ENCODE measurements at regions not wholly inside any gene's neighbourhood (a gene's known extent, or its start where the extent isn't known, plus 50 kb on each side); places are given as distances from the start of the nearest gene placed in this dataset.
A peak's percentile ranks its signal among the peaks of the same experiment; 100 is the strongest.
"Not testable (repeated sequence)": the region's sequence is repeated elsewhere in the genome, so short reads cannot be mapped to it uniquely, and the experiment has no call there.

DNA sequence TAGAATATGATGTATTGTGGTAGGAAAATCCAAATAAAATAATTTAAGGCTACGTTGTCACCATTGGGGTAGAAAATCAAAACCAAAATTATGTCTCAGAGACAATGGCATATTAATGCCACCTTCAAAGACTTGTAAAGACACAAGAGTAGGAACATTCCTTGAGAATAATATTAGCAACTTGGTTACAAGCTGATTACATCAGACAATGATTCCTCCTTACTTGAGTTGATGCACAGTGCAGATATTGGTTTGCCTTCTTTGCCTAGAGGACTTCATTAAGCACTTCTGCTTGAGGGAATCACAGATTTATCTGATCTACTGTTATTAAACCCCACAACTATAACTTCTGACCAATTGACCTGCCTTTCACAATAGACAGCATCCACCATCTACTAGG, 500.2 kb downstream of the CDH9 start:
- no peak for DNase-seq (ENCODE audit: low spot score)

- DNase-seq (ENCODE audit: low spot score) = no peak
Measured at GRCh38 chr5:26535215-26535614, 503.2 kb downstream of the CDH9 start.

DNA sequence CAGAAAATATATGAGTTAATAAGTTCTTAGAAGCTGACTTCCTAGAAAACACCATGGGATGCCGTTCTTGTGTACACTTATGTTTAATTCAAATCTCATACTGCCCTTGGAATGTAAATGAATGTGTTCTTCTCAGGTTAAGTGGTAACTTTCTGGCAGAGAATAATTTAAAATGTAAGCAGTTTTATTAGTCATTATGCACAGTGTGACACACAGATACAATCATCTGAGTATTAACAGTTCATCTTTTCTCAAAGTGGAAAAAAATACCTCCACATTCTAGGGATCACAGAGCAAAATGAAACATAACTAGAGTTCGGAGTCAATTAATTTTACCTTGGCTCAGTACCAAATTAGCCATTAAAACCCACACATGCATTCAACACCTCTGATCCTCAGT, 508.1 kb downstream of the CDH9 start:
- no peak for DNase-seq (ENCODE audit: low spot score)

- no peak for DNase-seq (ENCODE audit: low spot score)
Measured at GRCh38 chr5:26519245-26519644, 519.1 kb downstream of the CDH9 start.

DNA sequence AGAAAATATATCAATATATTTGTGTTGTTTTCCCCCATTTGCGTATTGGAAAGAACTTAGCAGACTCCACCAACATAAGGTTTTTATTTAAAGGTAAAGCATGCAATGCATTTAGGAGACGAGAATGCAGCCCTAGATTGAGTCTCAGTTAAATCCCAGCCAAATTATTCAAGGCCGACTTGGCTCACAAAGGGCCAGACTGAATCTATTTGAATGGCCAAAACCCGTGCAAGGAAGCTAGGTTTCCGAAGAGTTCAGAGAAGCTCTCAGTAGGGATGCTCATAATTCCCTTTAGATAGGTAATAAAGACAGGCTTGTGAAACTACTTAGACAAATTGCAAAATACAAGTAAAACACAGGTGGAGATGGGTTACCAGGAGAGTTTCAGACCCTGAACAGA, 520.3 kb downstream of the CDH9 start:
- no peak for DNase-seq (ENCODE audit: low spot score)

DNA sequence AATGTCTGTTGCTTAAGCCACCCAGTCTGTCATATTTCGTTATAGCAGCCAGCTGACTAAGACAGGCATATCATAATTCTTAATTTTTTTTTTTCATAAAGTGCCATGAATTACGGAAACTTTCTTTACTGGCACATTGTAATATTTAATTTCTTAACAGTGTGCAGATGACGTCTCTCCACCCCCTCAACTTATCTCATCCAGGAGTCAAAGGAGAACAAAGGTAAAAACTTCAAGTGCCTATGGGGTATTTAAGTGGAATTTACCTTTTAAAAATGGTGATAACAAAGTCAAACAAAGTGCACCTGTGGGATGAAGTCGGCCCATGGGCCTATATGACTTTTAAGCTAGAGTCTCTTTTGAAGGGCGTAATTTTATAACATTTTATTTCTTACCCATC, 539.4 kb downstream of the CDH9 start:
- DNase-seq (ENCODE audit: low spot score) = no peak

GRCh38 chr5:26495437-26495836, 542.9 kb downstream of the CDH9 start:
- no peak for DNase-seq (ENCODE audit: low spot score)

GRCh38 chr5:26492906-26493459, 545.4 kb downstream of the CDH9 start:
- no peak for DNase-seq (ENCODE audit: low spot score)

DNA sequence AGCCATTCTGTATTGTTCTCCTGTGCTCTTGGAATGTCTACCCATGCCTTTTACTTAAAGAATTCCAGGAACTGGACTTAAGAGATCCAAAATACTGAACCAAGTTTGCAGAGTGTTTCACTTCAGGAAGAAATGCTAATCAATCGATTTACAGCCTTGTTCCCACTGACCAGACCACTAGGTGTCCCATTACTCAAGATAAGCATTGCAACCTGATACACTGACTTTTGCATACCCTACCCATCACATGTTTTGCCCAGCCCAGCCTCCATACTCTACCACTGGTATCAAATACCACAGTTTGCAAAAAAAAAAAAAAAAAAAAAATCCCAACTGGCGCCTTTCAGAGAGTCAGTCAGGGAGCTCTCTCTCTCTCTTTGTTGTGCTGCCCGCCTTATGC, 550.8 kb downstream of the CDH9 start:
- no peak for DNase-seq (ENCODE audit: low spot score)

DNA sequence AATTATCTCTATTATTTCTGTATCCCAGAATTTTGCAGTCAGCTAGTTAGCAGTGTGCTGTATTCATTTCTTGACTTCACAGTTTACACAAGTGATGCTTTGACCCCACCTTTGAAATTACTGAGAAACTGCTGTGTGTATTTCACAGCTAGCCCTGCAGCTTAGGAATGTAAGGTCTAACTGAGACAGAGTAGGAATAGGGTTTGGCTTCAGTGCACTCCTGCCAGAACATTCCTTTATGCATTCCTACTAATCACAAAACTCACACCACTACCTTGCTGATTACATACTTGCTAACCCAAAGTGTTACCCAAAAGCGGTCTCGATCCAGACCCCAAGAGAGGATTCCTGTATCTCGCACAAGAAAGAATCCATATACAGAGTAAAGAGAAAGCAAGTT, 551.8 kb downstream of the CDH9 start:
- DNase-seq (ENCODE audit: low spot score) = no peak

- DNase-seq (ENCODE audit: low spot score) = not testable (repeated sequence)
Measured at GRCh38 chr5:26485146-26485860, 553.1 kb downstream of the CDH9 start.

DNA sequence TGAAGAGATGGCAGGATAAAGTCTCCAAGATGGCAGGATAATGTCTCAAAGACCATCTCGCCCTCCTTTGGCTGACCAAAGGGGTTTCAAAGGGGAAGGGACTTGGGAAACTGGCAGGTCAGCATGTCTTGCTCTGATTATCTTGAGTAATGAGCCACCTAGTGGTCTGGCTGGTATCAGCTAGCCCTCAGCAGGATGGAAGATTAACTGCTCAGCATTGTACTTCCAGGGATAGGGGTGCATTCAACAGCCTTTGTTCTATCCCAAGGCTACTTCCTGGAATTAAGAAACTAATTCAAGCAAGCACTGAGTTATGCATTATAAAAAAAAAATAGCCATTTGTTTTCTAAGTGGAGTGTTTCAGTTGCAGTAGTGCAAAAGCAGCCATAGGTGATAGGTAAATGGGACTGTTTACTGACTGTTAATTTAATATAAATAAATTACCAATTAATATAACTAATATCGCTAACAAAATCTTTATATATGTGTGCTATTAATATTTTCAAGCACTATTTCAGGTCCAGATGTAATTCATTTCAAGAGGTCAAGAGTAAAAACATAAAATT, 555.5 kb downstream of the CDH9 start:
- DNase-seq (ENCODE audit: low spot score) = peak; percentile 66

GRCh38 chr5:26482076-26482809, 556.1 kb downstream of the CDH9 start:
- no peak for DNase-seq (ENCODE audit: low spot score)

DNA sequence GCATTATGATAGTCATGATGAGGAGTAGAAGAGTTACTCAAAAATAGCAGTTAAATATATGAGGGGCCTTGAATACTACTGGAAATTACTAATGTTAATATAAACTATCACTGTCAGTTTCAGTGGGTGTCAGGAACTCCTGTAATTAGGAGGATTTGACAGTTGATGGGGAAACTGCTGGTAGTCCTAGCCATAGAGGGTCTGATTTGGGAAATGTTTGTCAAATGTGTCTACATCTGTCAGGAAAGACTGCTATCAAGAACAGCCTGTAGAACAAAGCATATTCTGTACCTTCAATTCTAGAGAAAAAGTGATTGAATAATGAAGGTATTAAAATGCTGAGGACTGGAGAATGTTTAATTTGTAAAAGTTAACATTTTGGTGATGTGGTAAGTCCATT, 567.9 kb downstream of the CDH9 start:
- DNase-seq (ENCODE audit: low spot score) = no peak

DNA sequence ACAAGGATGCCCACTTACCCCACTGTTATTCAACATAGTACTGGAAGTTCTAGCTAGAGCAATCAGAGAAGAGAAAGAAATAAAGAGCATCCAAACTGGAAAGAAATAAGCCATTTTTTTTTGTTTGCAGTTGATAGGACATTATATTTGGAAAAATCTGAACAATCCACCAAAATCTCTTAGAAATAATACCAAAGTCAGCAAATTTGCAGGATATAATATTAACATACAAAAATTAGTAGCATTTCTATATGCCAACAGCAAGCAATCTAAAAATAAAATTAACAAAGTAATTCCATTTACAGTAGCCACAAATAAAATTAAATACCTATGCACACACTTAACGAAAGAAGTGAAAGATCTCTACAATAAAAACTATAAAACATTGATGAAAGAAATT, 599.3 kb downstream of the CDH9 start:
- DNase-seq (ENCODE audit: low spot score) = no peak

DNA sequence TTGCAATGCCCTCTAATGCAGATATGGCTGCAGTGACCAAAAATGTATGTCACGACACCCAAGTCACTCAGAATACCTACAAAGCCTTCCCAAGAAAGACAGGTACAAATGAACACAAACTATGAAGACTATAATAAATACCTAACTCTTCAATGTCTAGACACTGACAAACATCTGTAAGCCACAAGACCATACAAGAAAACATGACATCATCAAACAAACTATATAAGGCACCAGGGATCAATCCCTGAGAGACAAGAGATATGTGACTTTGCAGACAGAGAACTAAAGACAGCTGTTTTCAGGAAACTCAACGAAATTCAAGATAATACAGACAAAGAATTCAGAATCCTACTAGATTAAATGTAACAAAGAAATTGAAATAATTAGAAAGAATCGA, 603.7 kb downstream of the CDH9 start:
- DNase-seq (ENCODE audit: low spot score) = no peak

DNA sequence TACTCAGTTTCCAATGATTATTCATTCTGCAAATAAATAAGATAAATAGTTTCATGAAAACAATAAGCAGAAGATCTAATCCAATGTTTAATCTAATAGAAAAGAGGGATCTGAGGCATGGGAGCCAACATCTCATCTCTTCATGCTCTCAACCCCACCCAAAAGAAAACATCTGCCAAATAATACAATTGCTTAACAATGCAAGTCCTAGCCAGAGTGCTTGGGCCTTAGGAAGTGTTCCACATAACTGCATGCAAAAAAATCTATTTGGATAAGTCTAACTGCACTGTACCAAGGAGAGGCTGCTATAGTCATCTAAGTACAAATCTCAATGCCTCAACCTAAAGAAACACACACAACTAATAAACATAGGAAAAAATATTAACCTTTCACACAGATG, 606.0 kb downstream of the CDH9 start:
- DNase-seq (ENCODE audit: low spot score) = no peak

DNA sequence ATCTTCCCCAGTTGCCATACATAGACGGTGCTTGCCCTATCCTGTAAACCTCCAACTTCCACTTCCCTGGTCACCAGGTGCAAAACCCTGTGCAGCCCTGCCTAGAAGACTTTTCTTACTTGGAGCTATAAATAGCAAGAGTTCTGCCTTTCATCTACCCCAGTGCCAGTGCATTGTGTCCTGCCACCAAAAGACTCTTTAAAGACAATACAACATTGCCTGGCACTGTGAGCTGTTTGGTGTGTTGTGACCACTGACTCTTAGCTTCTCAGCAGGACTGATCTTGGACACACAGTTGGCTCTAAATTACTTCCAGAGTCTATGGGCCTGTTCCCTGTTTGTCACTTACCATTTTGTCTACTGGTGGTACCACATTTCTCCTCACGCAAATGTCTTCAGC, 608.1 kb downstream of the CDH9 start:
- no peak for DNase-seq (ENCODE audit: low spot score)

DNA sequence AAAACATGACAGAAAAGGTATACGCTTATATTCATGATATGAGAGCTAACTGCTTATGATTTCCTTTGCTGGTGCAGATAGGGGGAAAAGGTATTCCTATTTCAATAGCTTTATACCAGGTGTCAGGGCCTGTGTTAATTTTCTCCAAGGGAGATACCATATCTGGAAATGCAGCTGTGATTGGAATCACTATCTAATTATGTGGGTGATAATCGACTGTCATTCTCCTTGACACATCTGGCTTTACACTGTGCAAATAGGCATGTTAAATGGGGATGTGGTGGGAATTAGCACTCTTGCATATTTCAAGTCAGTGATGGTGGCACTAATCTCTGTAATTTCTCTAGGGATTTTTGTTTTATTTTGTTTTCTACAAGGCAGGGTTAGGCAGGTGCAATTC, 611.1 kb downstream of the CDH9 start:
- DNase-seq (ENCODE audit: low spot score) = no peak

GRCh38 chr5:26419987-26420386, 618.4 kb downstream of the CDH9 start:
- DNase-seq (ENCODE audit: low spot score) = no peak

- DNase-seq (ENCODE audit: low spot score) = no peak
Measured at GRCh38 chr5:26416911-26417310, 621.5 kb downstream of the CDH9 start.

DNA sequence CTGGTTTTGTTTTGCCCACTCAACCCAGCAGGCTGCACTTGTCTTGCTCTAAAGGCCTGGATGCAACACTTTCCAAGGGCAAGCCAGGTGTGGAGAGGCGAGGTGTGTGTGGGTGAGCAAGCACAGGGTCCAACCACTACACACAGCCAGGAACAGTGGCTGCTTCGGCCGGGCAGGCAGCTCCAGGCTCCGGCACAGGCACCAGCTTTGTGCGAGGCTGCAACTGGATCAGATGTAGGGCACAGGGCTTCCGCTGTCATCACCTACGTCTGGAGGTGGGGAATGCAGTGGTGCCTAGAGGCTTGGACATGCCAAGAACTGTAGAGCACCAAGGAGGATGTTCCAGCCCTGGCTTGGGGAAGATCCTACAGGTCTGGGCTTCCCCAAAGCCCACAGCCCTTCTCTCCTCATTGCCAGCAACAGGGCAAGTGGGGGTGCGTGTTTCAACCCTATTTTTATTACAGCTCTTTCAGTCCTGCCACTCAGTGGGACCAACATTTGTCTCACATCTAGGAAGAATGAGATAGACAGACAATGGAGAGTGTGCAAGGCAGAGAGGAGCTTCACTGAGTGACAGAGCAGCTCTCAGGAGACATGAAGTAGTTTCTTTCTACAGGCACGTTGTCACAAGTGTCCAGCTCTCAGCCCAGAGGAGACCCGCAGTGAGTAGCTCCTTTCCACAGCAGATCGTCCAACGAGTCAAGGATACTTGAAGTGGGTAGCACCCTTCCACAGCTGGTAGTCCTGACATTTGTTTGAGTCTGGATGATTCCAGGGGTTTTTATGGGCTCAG, 622.2 kb downstream of the CDH9 start:
- DNase-seq (ENCODE audit: low spot score) = no peak

Data from HuH-7.5 (cell line).